A549 (cell line): ENCODE measurements at regions not wholly inside any gene's neighbourhood (a gene's known extent, or its start where the extent isn't known, plus 50 kb on each side); places are given as distances from the start of the nearest gene placed in this dataset.

ENCODE experiments used
- ATAC-seq, 2 experiments: fragments of 200-7000 bp in 1 of 2; fragments of >200 bp in 1 of 2; cut with Nextera tagmentation in 1 of 2; cut with Tn5 transposase in 1 of 2; 3 replicates each; pipeline versions ENCODE4 v1.8.0 to v1.9.1; 2018 to 2020; ENCODE audit warnings: mild to moderate bottlenecking in 1 of 2, moderate library complexity in 1 of 2
- CTCF ChIA-PET: fragments of 300-600 bp; sonication (Branson Sonifier 250); formaldehyde crosslinking; extraction: SDS; loops from one replicate; lab custom pipeline; 2021; ENCODE audit warnings: antibody characterized with exemption, inconsistent platforms; lab: Yijun Ruan, JAX
- POLR2A ChIA-PET: fragments of 350-600 bp; formaldehyde crosslinking; extraction: SDS; loops from one replicate; lab custom pipeline; 2021; ENCODE audit warnings: antibody characterized with exemption, inconsistent platforms; lab: Yijun Ruan, JAX
- DNase-seq, 2 experiments: peaks; one replicate each; pipeline versions ENCODE4 v3.0.0 to v3.0.0-alpha.2; 2011 to 2016; ENCODE audit warnings: low read depth in 1 of 2, low spot score in 1 of 2
- FAIRE-seq: peaks from 2 replicates; lab custom pipeline; 2011; peaks lifted over from hg19 to GRCh38; lab: Jason Lieb, UNC
- H3K27ac ChIP-seq, 2 experiments: fragments of >200 bp; sonication (Bioruptor Twin); formaldehyde crosslinking; 3 replicates each; pipeline ENCODE4 v1.5.1; 2016 to 2017
- H3K4me1 ChIP-seq: fragments of >200 bp; sonication (Bioruptor Twin); formaldehyde crosslinking; 3 replicates; pipeline ENCODE4 v1.6.1; 2016
- H3K4me2 ChIP-seq: fragments of >200 bp; sonication (Bioruptor Twin); formaldehyde crosslinking; 3 replicates; pipeline ENCODE4 v1.6.1; 2016
- H3K4me3 ChIP-seq: fragments of >200 bp; sonication (Bioruptor Twin); formaldehyde crosslinking; 3 replicates; pipeline ENCODE4 v1.5.1; 2016
- H3K9me3 ChIP-seq: fragments of >200 bp; sonication (Bioruptor Twin); formaldehyde crosslinking; 3 replicates; pipeline ENCODE4 v1.6.1; 2016
- BHLHE40 ChIP-seq: IDR thresholded peaks from 2 replicates; pipeline ENCODE4 v1.6.1; 2012; ENCODE audit warnings: low read depth, low read length, inconsistent platforms
- CEBPB ChIP-seq, 2 experiments: fragments of >200 bp in 1 of 2; sonication (Bioruptor Twin) in 1 of 2; formaldehyde crosslinking in 1 of 2; IDR thresholded peaks; 2 replicates each; pipeline ENCODE4 v1.6.1; 2012 to 2016
- CTCF ChIP-seq: fragments of >200 bp; sonication (Bioruptor Twin); formaldehyde crosslinking; IDR thresholded peaks from 3 replicates; pipeline ENCODE4 v1.5.1; 2016
- FOSB ChIP-seq: fragments of 250-450 bp; sonication (Bioruptor Pico); IDR thresholded peaks from 2 replicates; pipeline ENCODE4 v1.5.0; 2020; ENCODE audit warnings: mild to moderate bottlenecking, moderate library complexity
- FOXS1 ChIP-seq: fragments of 250-450 bp; sonication (Bioruptor Pico); IDR thresholded peaks from 2 replicates; pipeline ENCODE4 v1.5.0; 2020; ENCODE audit warnings: mild to moderate bottlenecking, moderate library complexity
- JUN ChIP-seq, 2 experiments: fragments of >200 bp; sonication (Bioruptor Twin); formaldehyde crosslinking; IDR thresholded peaks; 2 replicates in 1 of 2; 3 replicates in 1 of 2; pipeline ENCODE4 v1.6.1; 2016 to 2017
- MAFK ChIP-seq: fragments of 450-650 bp; IDR thresholded peaks from 2 replicates; pipeline ENCODE4 v1.6.1; 2014; ENCODE audit not compliant: partially characterized antibody
- MYC ChIP-seq: IDR thresholded peaks from 2 replicates; pipeline ENCODE4 v1.6.1; 2012; ENCODE audit warnings: mild to moderate bottlenecking, inconsistent platforms, low read length, improper control_type of control experiment, borderline replicate concordance
- NFE2L2 ChIP-seq: fragments of 150-350 bp; conservative IDR thresholded peaks from 2 replicates; pipeline ENCODE4 v1.6.1; 2014; ENCODE audit warnings: low read length
- RAD21 ChIP-seq, 2 experiments: fragments of >200 bp in 1 of 2; sonication (Bioruptor Twin) in 1 of 2; formaldehyde crosslinking in 1 of 2; IDR thresholded peaks in 1 of 2; conservative IDR thresholded peaks in 1 of 2; 2 replicates in 1 of 2; 3 replicates in 1 of 2; pipeline ENCODE4 v1.6.1; 2012 to 2018; ENCODE audit warnings: inconsistent platforms in 1 of 2
- RCOR1 ChIP-seq: fragments of 150-350 bp; IDR thresholded peaks from 2 replicates; pipeline ENCODE4 v1.6.1; 2014; ENCODE audit warnings: antibody characterized with exemption, low read length, low read depth
- REST ChIP-seq: fragments of 200-600 bp; sonication (generic); IDR thresholded peaks from 2 replicates; pipeline ENCODE4 v1.6.1; 2016; ENCODE audit warnings: antibody characterized with exemption, mild to moderate bottlenecking, moderate library complexity
- SMC3 ChIP-seq: fragments of >200 bp; sonication (Bioruptor Twin); formaldehyde crosslinking; IDR thresholded peaks from 3 replicates; pipeline ENCODE4 v1.6.1; 2018; ENCODE audit warnings: inconsistent platforms
- USF2 ChIP-seq: fragments of 450-650 bp; IDR thresholded peaks from 2 replicates; pipeline ENCODE4 v1.6.1; 2014; ENCODE audit warnings: antibody characterized with exemption
- WGBS: methylation state at CpG from one replicate; pipeline ENCODE4 v1.1.6; 2017; ENCODE audit errors: missing lambda C conversion rate; 5-methylcytosine and 5-hydroxymethylcytosine counted together

DNA sequence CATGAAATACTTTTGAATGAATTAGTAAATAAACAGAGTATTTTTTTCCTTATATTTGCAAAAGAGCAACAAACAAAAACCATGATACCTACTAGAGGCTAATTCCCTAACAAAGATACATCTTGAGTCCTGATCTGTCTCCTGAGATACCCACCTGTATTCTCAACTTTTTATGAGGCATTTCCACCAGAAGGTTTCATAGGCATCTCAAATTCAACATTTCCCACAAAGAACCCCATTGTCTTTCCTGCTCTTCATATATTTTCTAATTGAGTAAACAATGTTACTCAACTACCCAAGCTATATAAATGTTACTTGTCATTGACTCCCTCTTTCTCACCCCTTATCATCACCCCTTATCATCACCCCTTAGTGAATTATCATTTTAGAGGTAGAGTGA is 119.4 kb upstream of the RAI14 start:
- ATAC-seq, result no peak
- no peak for DNase-seq
- Histone ChIP-seq H3K4me1 (peaks cover 17% of the 10 kb centered on the region; the same call in 2 of the 3 replicates), H3K4me2 (no peak overlapping the region), H3K27ac (no peak overlapping the region), H3K4me3 (no peak overlapping the region), H3K9me3 (no peaks in the 10 kb centered on the region)
- no peak for FAIRE-seq
- CTCF ChIA-PET, result interaction anchor here (3.6 kb wide), 1 partner anchor 14 kb away, joined by 12 read pairs; no protein-coding TSS in a partner anchor
- POLR2A ChIA-PET, result interaction anchor here (1.3 kb wide), 1 partner anchor 49 kb away, joined by 4 read pairs; no protein-coding TSS in a partner anchor
- TF ChIP-seq REST (no peak), FOXS1 (CRISPR knock-in tag) (no peak), CEBPB (IDR thresholded peaks at IDR 0.05) (no peak), RCOR1 (no peak), MYC (no peak), USF2 (no peak), NFE2L2 (no peak), JUN (IDR thresholded peaks at IDR 0.05) (no peak)

DNA sequence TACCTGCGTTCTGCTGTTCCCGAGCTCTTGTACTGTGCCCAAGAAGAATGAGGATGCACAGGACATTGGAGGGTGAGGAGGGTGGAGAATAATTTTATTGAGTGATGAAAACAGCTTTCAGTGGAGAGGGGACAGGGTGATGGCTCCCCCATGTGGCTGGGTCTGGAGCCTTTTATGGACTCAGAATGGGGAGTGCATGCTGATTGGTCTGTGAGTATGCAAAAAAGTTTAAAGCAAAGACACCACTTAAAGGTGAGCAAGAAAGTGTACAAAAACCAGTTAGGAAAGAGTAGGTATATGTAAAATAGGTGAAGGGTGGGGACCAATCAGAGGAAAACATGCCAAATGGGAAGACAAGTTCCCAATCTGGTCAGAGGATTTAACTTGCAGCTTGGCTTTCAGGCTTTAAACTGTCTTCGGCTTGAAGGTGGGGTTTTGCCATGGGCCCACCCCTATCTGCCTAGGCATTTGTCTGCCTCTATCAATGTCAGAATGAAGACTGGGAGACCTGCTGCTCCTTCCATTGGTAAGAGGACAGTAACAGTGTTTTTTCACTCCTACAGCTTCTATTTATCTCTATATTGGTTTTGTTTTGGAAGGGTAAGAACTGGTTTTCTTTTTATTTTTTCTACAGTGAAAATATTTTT is 118.0 kb upstream of the RAI14 start:
- peak in 1 of 2 experiments; percentile 48; a peak in 2 of 6 replicates for ATAC-seq

GRCh38 chr5:34539183-34539582 is 116.9 kb upstream of the RAI14 start:
- no peak overlapping the region for H3K4me3 ChIP-seq
- no peak for FAIRE-seq
- no peak overlapping the region for H3K4me2 ChIP-seq
- no peak for TF ChIP-seq MYC
- TF ChIP-seq MAFK, result peak; percentile 87
- no peak for TF ChIP-seq SMC3
- no peak for DNase-seq
- ChIA-PET POLR2A (no interaction called here), CTCF (interaction anchor here (1.1 to 3.6 kb wide), 2 partner anchors 16 to 24 kb away, joined by 3 to 12 read pairs; no protein-coding TSS in a partner anchor)
- WGBS, result 90% methylated on average over 1 of the region's 1 CpG
- no peak overlapping the region for H3K27ac ChIP-seq
- H3K9me3 ChIP-seq, result peaks cover 2% of the 10 kb centered on the region
- no peak for ATAC-seq
- H3K4me1 ChIP-seq, result peaks cover 12% of the 10 kb centered on the region; the same call in 2 of the 3 replicates

More for the DNA sequence above, 118.0 kb upstream of the RAI14 start:
- ChIA-PET POLR2A (interaction anchor here (1.3 kb wide), 1 partner anchor 47 kb away, joined by 4 read pairs; no protein-coding TSS in a partner anchor), CTCF (interaction anchor here (1.1 to 3.6 kb wide), 2 partner anchors 10 to 15 kb away, joined by 4 to 12 read pairs; no protein-coding TSS in a partner anchor)
- H3K4me1 ChIP-seq, result peaks cover 17% of the 10 kb centered on the region; the same call in 2 of the 3 replicates
- DNase-seq (no peak), FAIRE-seq (no peak)
- 92% methylated on average over 3 of the region's 3 CpGs for WGBS
- TF ChIP-seq BHLHE40 (no peak), RAD21 (conservative IDR thresholded peaks at IDR 0.05 in 1 of 2, IDR thresholded peaks at IDR 0.05 in 1 of 2) (peak in 1 of 2 experiments; percentile 49; a peak in 2 of 5 replicates), CTCF (peak; percentile 29; the same call in 1 of the 3 replicates), FOSB (CRISPR knock-in tag) (no peak), JUN (IDR thresholded peaks at IDR 0.05) (no peak), SMC3 (peak; percentile 26; the same call in 1 of the 3 replicates)
- H3K4me2 ChIP-seq, result no peak overlapping the region
- no peaks in the 10 kb centered on the region for H3K9me3 ChIP-seq
- no peak overlapping the region for H3K4me3 ChIP-seq
- no peak overlapping the region for H3K27ac ChIP-seq
